Vagina (tissue), 2 donors: ENCODE measurements at regions not wholly inside any gene's neighbourhood (a gene's known extent, or its start where the extent isn't known, plus 50 kb on each side); places are given as distances from the start of the nearest gene placed in this dataset.

Source experiments
- DNase-seq, 2 donors: peaks; one replicate each; pipeline ENCODE4 v3.0.0-alpha.2; 2017; ENCODE audit errors: extremely low spot score in 2 of 2
- H3K27ac ChIP-seq: fragments of 200-600 bp; sonication (generic); one replicate; pipeline ENCODE4 v1.5.1; 2019
- H3K27me3 ChIP-seq: fragments of 200-600 bp; sonication (generic); one replicate; pipeline ENCODE4 v1.5.1; 2019
- H3K36me3 ChIP-seq, 2 donors: fragments of 200-600 bp; sonication (generic); one replicate each; pipeline ENCODE4 v1.5.1; 2017 to 2019
- H3K4me1 ChIP-seq: fragments of 200-600 bp; sonication (generic); one replicate; pipeline ENCODE4 v1.5.1; 2019
- H3K4me3 ChIP-seq, 2 donors: fragments of 200-600 bp; sonication (generic); 1 replicate in 1 of 2; 2 replicates in 1 of 2; pipeline ENCODE4 v1.5.1; 2016 to 2019
- H3K9me3 ChIP-seq: fragments of 200-600 bp; sonication (generic); one replicate; pipeline ENCODE4 v1.5.1; 2019
- CTCF ChIP-seq, 3 experiments: fragments of 450-650 bp in 2 of 3; fragments of 200-600 bp in 1 of 3; sonication (generic) in 1 of 3; IDR thresholded peaks; one replicate each; pipeline ENCODE4 v1.5.1; 2017 to 2019; ENCODE audit warnings: antibody characterized with exemption in 3 of 3, mild to moderate bottlenecking in 2 of 3, moderate library complexity in 2 of 3
- POLR2A ChIP-seq, 2 donors: fragments of 450-650 bp; IDR thresholded peaks; one replicate each; pipeline ENCODE4 v1.6.1; 2017; ENCODE audit warnings: antibody characterized with exemption in 2 of 2, mild to moderate bottlenecking in 2 of 2, moderate library complexity in 2 of 2
- POLR2AphosphoS5 ChIP-seq, 2 donors: sonication (generic); formaldehyde crosslinking; IDR thresholded peaks; one replicate each; pipeline ENCODE4 v1.9.0; 2017; ENCODE audit warnings: antibody characterized with exemption in 2 of 2, mild to moderate bottlenecking in 2 of 2, low read depth in 1 of 2; ENCODE audit not compliant: insufficient read depth in 1 of 2
- intact Hi-C: fragments of 100-400 bp; cut with DNase I; formaldehyde crosslinking; loops from one replicate; pipeline ENCODE4 v1.15.1; 2023

GRCh38 chr7:68694656-68695055 is 903.6 kb upstream of the AUTS2 start:
- no peak overlapping the region for H3K4me3 ChIP-seq
- no peak overlapping the region for H3K27ac ChIP-seq
- intact Hi-C loops = no loop called here
- H3K27me3 ChIP-seq = no peaks in the 10 kb centered on the region
- no peaks in the 10 kb centered on the region for H3K9me3 ChIP-seq
- no peak for DNase-seq
- no peaks in the 10 kb centered on the region for H3K4me1 ChIP-seq
- no peak for TF ChIP-seq CTCF (IDR thresholded peaks at IDR 0.05)
- TF ChIP-seq POLR2AphosphoS5 (IDR thresholded peaks at IDR 0.05; ENCODE audit: insufficient read depth in 1 of 2, low read depth in 1 of 2) = no peak
- TF ChIP-seq POLR2A (IDR thresholded peaks at IDR 0.05) = no peak
- no peaks in the 10 kb centered on the region for H3K36me3 ChIP-seq

- Histone ChIP-seq H3K27ac (no peak overlapping the region), H3K4me3 (no peak overlapping the region), H3K27me3 (no peaks in the 10 kb centered on the region), H3K36me3 (no peaks in the 10 kb centered on the region), H3K4me1 (no peaks in the 10 kb centered on the region), H3K9me3 (no peaks in the 10 kb centered on the region)
- no peak for DNase-seq
- intact Hi-C loops = no loop called here
- TF ChIP-seq CTCF (IDR thresholded peaks at IDR 0.05) = no peak
- TF ChIP-seq POLR2A (IDR thresholded peaks at IDR 0.05) = no peak
- no peak for TF ChIP-seq POLR2AphosphoS5 (IDR thresholded peaks at IDR 0.05; ENCODE audit: insufficient read depth in 1 of 2, low read depth in 1 of 2)
These were observed 900.4 kb upstream of the AUTS2 start for GRCh38 chr7:68697796-68698280.

GRCh38 chr7:68699090-68699711 is 899.1 kb upstream of the AUTS2 start:
- no peaks in the 10 kb centered on the region for H3K9me3 ChIP-seq
- H3K27me3 ChIP-seq = no peaks in the 10 kb centered on the region
- TF ChIP-seq POLR2AphosphoS5 (IDR thresholded peaks at IDR 0.05; ENCODE audit: insufficient read depth in 1 of 2, low read depth in 1 of 2) = no peak
- TF ChIP-seq CTCF (IDR thresholded peaks at IDR 0.05) = no peak
- no peak for TF ChIP-seq POLR2A (IDR thresholded peaks at IDR 0.05)
- H3K4me3 ChIP-seq = no peak overlapping the region
- no peak overlapping the region for H3K27ac ChIP-seq
- H3K36me3 ChIP-seq = no peaks in the 10 kb centered on the region
- H3K4me1 ChIP-seq = no peaks in the 10 kb centered on the region
- no peak for DNase-seq
- intact Hi-C loops = no loop called here

GRCh38 chr7:68700414-68700813 is 897.9 kb upstream of the AUTS2 start:
- H3K27me3 ChIP-seq = no peaks in the 10 kb centered on the region
- no peak for DNase-seq
- no peak overlapping the region for H3K4me3 ChIP-seq
- no peaks in the 10 kb centered on the region for H3K4me1 ChIP-seq
- TF ChIP-seq POLR2AphosphoS5 (IDR thresholded peaks at IDR 0.05; ENCODE audit: insufficient read depth in 1 of 2, low read depth in 1 of 2) (no peak), CTCF (IDR thresholded peaks at IDR 0.05) (no peak), POLR2A (IDR thresholded peaks at IDR 0.05) (no peak)
- H3K36me3 ChIP-seq = no peaks in the 10 kb centered on the region
- no peaks in the 10 kb centered on the region for H3K9me3 ChIP-seq
- intact Hi-C loops = no loop called here
- no peak overlapping the region for H3K27ac ChIP-seq

- Histone ChIP-seq H3K4me1 (no peaks in the 10 kb centered on the region), H3K9me3 (no peaks in the 10 kb centered on the region), H3K27me3 (no peaks in the 10 kb centered on the region), H3K36me3 (no peaks in the 10 kb centered on the region), H3K4me3 (no peak overlapping the region), H3K27ac (no peak overlapping the region)
- TF ChIP-seq POLR2A (IDR thresholded peaks at IDR 0.05) (no peak), CTCF (IDR thresholded peaks at IDR 0.05) (no peak), POLR2AphosphoS5 (IDR thresholded peaks at IDR 0.05; ENCODE audit: insufficient read depth in 1 of 2, low read depth in 1 of 2) (no peak)
- no peak for DNase-seq
- intact Hi-C loops = no loop called here
These were observed 892.0 kb upstream of the AUTS2 start for GRCh38 chr7:68706291-68706690.
